ENCODE measurements at regions not wholly inside any gene's neighbourhood (a gene's known extent, or its start where the extent isn't known, plus 50 kb on each side); places are given as distances from the start of the nearest gene placed in this dataset.

GRCh38 chr18:77457681-77458080, 208.0 kb downstream of the GALR1 start:
- TF ChIP-seq POLR2A (IDR thresholded peaks at IDR 0.05) = no peak
- TF ChIP-seq CTCF (IDR thresholded peaks at IDR 0.05) = no peak
